COLO829 (cell line): ENCODE measurements at regions not wholly inside any gene's neighbourhood (a gene's known extent, or its start where the extent isn't known, plus 50 kb on each side); places are given as distances from the start of the nearest gene placed in this dataset.

Experiments
- DNase-seq: peaks from one replicate; pipeline ENCODE4 v3.0.0; 2012; ENCODE audit warnings: low spot score

- DNase-seq = no peak
These were observed 178.8 kb upstream of the CDH10 start for GRCh38 chr5:24823625-24824024.

GRCh38 chr5:24819841-24820240, 175.1 kb upstream of the CDH10 start:
- DNase-seq = no peak

GRCh38 chr5:24817966-24818365, 173.2 kb upstream of the CDH10 start:
- DNase-seq = no peak

- DNase-seq = no peak
These were observed 171.4 kb upstream of the CDH10 start for GRCh38 chr5:24816206-24816605.

- DNase-seq = no peak
These were observed 160.5 kb upstream of the CDH10 start for GRCh38 chr5:24805230-24805629.

- DNase-seq = no peak
These were observed 159.5 kb upstream of the CDH10 start for GRCh38 chr5:24804221-24804681.

GRCh38 chr5:24791326-24791725, 146.5 kb upstream of the CDH10 start:
- DNase-seq = no peak

- no peak for DNase-seq
These were observed 145.0 kb upstream of the CDH10 start for GRCh38 chr5:24789611-24790351.

GRCh38 chr5:24788829-24789514, 144.2 kb upstream of the CDH10 start:
- no peak for DNase-seq

GRCh38 chr5:24786108-24786507, 141.3 kb upstream of the CDH10 start:
- no peak for DNase-seq

- no peak for DNase-seq
These were observed 138.8 kb upstream of the CDH10 start for GRCh38 chr5:24783596-24783995.

- no peak for DNase-seq
These were observed 132.6 kb upstream of the CDH10 start for GRCh38 chr5:24777392-24777791.

- no peak for DNase-seq
These were observed 128.5 kb upstream of the CDH10 start for GRCh38 chr5:24773261-24773660.

- DNase-seq = no peak
These were observed 122.3 kb upstream of the CDH10 start for GRCh38 chr5:24767086-24767485.

- no peak for DNase-seq
These were observed 120.4 kb upstream of the CDH10 start for GRCh38 chr5:24765219-24765618.

- no peak for DNase-seq
These were observed 105.6 kb upstream of the CDH10 start for GRCh38 chr5:24750355-24750754.

GRCh38 chr5:24749701-24750100, 104.9 kb upstream of the CDH10 start:
- peak; percentile 0 for DNase-seq

GRCh38 chr5:24747327-24747726, 102.5 kb upstream of the CDH10 start:
- no peak for DNase-seq

- no peak for DNase-seq
These were observed 97.6 kb upstream of the CDH10 start for GRCh38 chr5:24742334-24742733.

GRCh38 chr5:24737163-24737562, 92.4 kb upstream of the CDH10 start:
- DNase-seq = no peak

GRCh38 chr5:24735284-24735683, 90.5 kb upstream of the CDH10 start:
- DNase-seq = no peak

- no peak for DNase-seq
These were observed 87.4 kb upstream of the CDH10 start for GRCh38 chr5:24732184-24732583.

- DNase-seq = no peak
These were observed 76.0 kb upstream of the CDH10 start for GRCh38 chr5:24720743-24721142.

GRCh38 chr5:24714746-24715145, 70.0 kb upstream of the CDH10 start:
- no peak for DNase-seq
